Uterus (tissue), 3 donors: ENCODE measurements at regions not wholly inside any gene's neighbourhood (a gene's known extent, or its start where the extent isn't known, plus 50 kb on each side); places are given as distances from the start of the nearest gene placed in this dataset. TPM values are rescaled to one million over a fixed set of nuclear protein-coding genes. Genes with fewer than 3 reads are reported as not detected.
"Not testable (repeated sequence)": the region's sequence is repeated elsewhere in the genome, so short reads cannot be mapped to it uniquely, and the experiment has no call there.

Source experiments
- DNase-seq, 2 donors: peaks; one replicate each; pipeline ENCODE4 v3.0.0-alpha.2; 2019 to 2020
- H3K27ac ChIP-seq, 2 donors: fragments of 200-600 bp; sonication (generic); 1 replicate in 1 of 2; 2 replicates in 1 of 2; pipeline ENCODE4 v1.5.1; 2016 to 2018
- H3K27me3 ChIP-seq, 2 donors: fragments of 200-600 bp; sonication (generic); one replicate each; pipeline ENCODE4 v1.5.1; 2018 to 2019; ENCODE audit warnings: control low read depth in 1 of 2
- H3K36me3 ChIP-seq, 2 donors: fragments of 200-600 bp; sonication (generic); one replicate each; pipeline ENCODE4 v1.5.1; 2019; ENCODE audit warnings: control low read depth in 1 of 2
- H3K4me1 ChIP-seq, 2 donors: fragments of 200-600 bp; sonication (generic); one replicate each; pipeline ENCODE4 v1.5.1; 2018 to 2019; ENCODE audit warnings: control low read depth in 1 of 2
- H3K4me3 ChIP-seq, 2 donors: fragments of 200-600 bp; sonication (generic); 1 replicate in 1 of 2; 2 replicates in 1 of 2; pipeline ENCODE4 v1.5.1; 2018 to 2019; ENCODE audit warnings: mild to moderate bottlenecking in 1 of 2
- H3K9me3 ChIP-seq, 2 donors: fragments of 200-600 bp; sonication (generic); one replicate each; pipeline ENCODE4 v1.5.1; 2019; ENCODE audit warnings: control low read depth in 1 of 2
- POLR2A ChIP-seq, 2 donors: fragments of 450-650 bp; IDR thresholded peaks; one replicate each; pipeline ENCODE4 v1.6.1; 2016; ENCODE audit warnings: antibody characterized with exemption in 2 of 2, mild to moderate bottlenecking in 1 of 2, moderate library complexity in 1 of 2
- intact Hi-C: fragments of 100-400 bp; cut with DNase I; formaldehyde crosslinking; loops from one replicate; pipeline ENCODE4 v1.15.1; 2023; ENCODE audit warnings: low total_unique reads
- small RNA-seq: library from RNA; depleted of rRNA; stranded (forward); fragments of <200 nt; gene quantifications from one replicate; pipeline ENCODE3, GENCODE V24; 2016
- donor health status: DM: yes; HTN: yes; CAD: no.

DNA sequence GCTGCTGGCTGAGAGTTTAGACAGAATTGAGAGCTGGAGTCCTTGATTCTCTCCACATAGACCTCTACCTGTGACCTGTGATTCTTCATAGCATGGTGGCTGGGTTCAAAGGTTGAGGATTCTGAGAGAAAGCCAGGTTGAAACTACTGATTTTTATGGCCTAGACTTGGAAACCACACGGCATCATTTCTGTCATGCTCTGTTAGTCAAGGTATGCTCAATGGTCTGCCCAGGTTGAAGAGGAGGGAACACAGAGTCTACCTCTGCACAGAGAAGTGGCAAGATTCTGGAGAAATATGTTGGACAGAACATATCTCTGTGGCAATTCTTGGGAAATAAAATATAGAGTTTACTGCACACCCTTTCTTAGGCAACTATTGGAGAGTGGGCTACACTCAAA lies 57.2 kb upstream of the CXorf66 start:
- H3K36me3 ChIP-seq, result no peaks in the 10 kb centered on the region
- H3K4me1 ChIP-seq, result no peaks in the 10 kb centered on the region
- DNase-seq, result no peak
- no peaks in the 10 kb centered on the region for H3K27me3 ChIP-seq
- H3K4me3 ChIP-seq, result no peak overlapping the region
- TF ChIP-seq POLR2A (IDR thresholded peaks at IDR 0.05), result no peak
- no peaks in the 10 kb centered on the region for H3K9me3 ChIP-seq
- intact Hi-C loops, result no loop called here
- H3K27ac ChIP-seq, result no peak overlapping the region

DNA sequence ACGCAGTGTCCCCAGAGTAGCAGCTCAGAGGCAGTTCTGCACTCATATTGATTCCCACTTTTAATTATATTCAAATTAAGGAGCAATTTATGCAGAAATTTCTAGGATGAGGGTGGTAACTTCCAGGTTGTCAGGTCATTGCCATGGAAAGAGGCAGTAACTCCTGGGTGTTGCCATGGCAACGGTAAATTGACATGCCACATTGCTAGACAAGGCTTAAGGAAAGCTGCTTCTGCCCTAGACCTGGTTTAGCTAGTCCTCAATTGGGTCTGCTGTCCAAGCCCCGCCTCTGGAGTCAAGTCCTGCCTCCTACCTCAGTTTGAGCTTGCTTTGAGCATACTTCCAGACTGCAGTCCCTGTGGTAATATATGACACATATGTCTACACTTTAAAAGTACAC lies 53.8 kb upstream of the CXorf66 start:
- H3K4me3 ChIP-seq, H3K27me3 ChIP-seq, H3K4me1 ChIP-seq, H3K9me3 ChIP-seq, H3K27ac ChIP-seq, DNase-seq, intact Hi-C loops, H3K36me3 ChIP-seq: not testable (repeated sequence)

Small RNAs in the stretch of these regions (small RNA-seq; reads per million reads assigned to genes)
- not detected for gene RN7SL727P
